OCI-LY3 (cell line): ENCODE measurements at regions not wholly inside any gene's neighbourhood (a gene's known extent, or its start where the extent isn't known, plus 50 kb on each side); places are given as distances from the start of the nearest gene placed in this dataset.

Experiments
- H2AFZ ChIP-seq: fragments of 200-600, 300-600 bp; shearing (Covaris generic); 2 replicates; pipeline ENCODE4 v1.6.0; 2014; ENCODE audit warnings: antibody characterized with exemption, low read depth, low read length
- H3K27ac ChIP-seq: fragments of 200-600, 300-600 bp; sonication (generic); 2 replicates; pipeline ENCODE4 v1.5.1; 2014; ENCODE audit warnings: mild to moderate bottlenecking, low read length, moderate library complexity, mixed read lengths
- H3K27me3 ChIP-seq: fragments of 200-600, 300-600 bp; sonication (generic); 2 replicates; pipeline ENCODE4 v1.6.1; 2014; ENCODE audit warnings: low read depth, low read length, mixed read lengths
- H3K36me3 ChIP-seq: fragments of 200-600, 300-600 bp; sonication (generic); replicated peaks from 2 replicates; pipeline ENCODE3; 2014; ENCODE audit warnings: low read depth, low read length, mixed read lengths
- H3K4me1 ChIP-seq: fragments of 300-600, 200-600 bp; sonication (generic); 2 replicates; pipeline ENCODE4 v1.6.1; 2014; ENCODE audit warnings: low read length, mixed read lengths
- H3K4me2 ChIP-seq: fragments of 200-600, 300-600 bp; sonication (generic); 2 replicates; pipeline ENCODE4 v1.6.1; 2014; ENCODE audit warnings: low read length, mixed read lengths
- H3K4me3 ChIP-seq: fragments of 300-600, 200-600 bp; sonication (generic); 2 replicates; pipeline ENCODE4 v1.5.1; 2014; ENCODE audit warnings: antibody characterized with exemption, mild to moderate bottlenecking, low read length, moderate library complexity
- H3K79me2 ChIP-seq: fragments of 300-600, 200-600 bp; shearing (Covaris generic); 2 replicates; pipeline ENCODE4 v1.6.1; 2014; ENCODE audit warnings: mild to moderate bottlenecking, low read length, mixed read lengths
- H3K9ac ChIP-seq: fragments of 300-600, 200-600 bp; shearing (Covaris generic); 2 replicates; pipeline ENCODE4 v1.6.0; 2014; ENCODE audit warnings: mild to moderate bottlenecking, low read length, moderate library complexity
- H3K9me3 ChIP-seq: fragments of 200-600, 300-600 bp; shearing (Covaris generic); 2 replicates; pipeline ENCODE4 v1.6.1; 2014; ENCODE audit warnings: low read length, mixed read lengths; ENCODE audit not compliant: insufficient read depth
- H4K20me1 ChIP-seq: fragments of 200-600, 300-600 bp; sonication (generic); 2 replicates; pipeline ENCODE4 v1.6.1; 2016; ENCODE audit warnings: low read length, mixed read lengths; ENCODE audit not compliant: insufficient read depth
- EZH2phosphoT487 ChIP-seq: fragments of 200-600 bp; shearing (Covaris generic); IDR thresholded peaks from 2 replicates; pipeline ENCODE4 v1.6.1; 2018; ENCODE audit warnings: antibody characterized with exemption, mixed run types, low read depth
- TF ChIP-seq, protein P1 (sequence below): fragments of 200-600, 300-600 bp; sonication (generic); IDR thresholded peaks from 2 replicates; pipeline ENCODE4 v1.5.1; 2014; ENCODE audit warnings: antibody characterized with exemption, low read length, low read depth

DNA sequence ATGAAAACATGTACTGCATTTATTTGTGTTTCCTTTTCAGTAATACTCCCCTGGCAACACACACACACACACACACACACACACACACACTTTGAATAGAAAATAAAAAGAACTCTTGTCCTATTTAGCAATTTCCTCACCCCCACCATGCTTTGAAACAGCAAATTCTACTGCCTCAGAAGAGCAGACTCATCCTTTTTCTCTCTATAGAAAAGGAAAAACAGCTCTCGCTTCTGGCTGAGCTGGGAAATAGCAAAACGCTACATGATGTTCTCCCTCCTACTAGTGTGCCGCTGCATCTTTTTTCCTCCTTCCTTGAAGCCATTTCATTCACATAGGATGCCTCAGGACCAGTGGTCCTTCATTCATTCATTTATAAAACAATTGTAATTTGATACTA is 453.6 kb downstream of the CSNK1G3 start:
- H3K27ac ChIP-seq, result no peak overlapping the region

DNA sequence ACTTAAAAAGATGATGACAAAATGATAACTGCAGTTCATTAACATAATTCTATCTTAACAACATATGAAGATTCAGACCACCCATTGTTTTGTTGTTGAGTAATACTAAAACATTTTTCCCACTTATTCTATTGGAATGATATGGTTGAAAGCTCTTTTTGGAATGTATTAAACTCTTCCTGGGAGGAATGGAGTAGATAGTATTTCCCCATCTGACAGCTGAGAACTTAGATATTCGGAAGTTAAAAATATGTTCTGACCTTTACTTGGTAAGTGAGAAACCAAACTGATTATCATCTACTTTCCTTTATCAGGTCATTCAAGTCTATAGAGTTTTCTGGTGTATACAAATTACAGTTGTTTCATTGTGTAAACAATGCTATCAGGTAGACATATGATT is 452.9 kb downstream of the CSNK1G3 start:
- no peaks in the 10 kb centered on the region for H3K27me3 ChIP-seq
- no peaks in the 10 kb centered on the region for H3K79me2 ChIP-seq
- H4K20me1 ChIP-seq, result no peaks in the 10 kb centered on the region
- no peaks in the 10 kb centered on the region for H3K4me1 ChIP-seq
- TF ChIP-seq, protein P1, sequence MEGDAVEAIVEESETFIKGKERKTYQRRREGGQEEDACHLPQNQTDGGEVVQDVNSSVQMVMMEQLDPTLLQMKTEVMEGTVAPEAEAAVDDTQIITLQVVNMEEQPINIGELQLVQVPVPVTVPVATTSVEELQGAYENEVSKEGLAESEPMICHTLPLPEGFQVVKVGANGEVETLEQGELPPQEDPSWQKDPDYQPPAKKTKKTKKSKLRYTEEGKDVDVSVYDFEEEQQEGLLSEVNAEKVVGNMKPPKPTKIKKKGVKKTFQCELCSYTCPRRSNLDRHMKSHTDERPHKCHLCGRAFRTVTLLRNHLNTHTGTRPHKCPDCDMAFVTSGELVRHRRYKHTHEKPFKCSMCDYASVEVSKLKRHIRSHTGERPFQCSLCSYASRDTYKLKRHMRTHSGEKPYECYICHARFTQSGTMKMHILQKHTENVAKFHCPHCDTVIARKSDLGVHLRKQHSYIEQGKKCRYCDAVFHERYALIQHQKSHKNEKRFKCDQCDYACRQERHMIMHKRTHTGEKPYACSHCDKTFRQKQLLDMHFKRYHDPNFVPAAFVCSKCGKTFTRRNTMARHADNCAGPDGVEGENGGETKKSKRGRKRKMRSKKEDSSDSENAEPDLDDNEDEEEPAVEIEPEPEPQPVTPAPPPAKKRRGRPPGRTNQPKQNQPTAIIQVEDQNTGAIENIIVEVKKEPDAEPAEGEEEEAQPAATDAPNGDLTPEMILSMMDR, result no peak
- TF ChIP-seq EZH2phosphoT487, result no peak
- no peak overlapping the region for H3K9ac ChIP-seq
- no peaks in the 10 kb centered on the region for H3K9me3 ChIP-seq
- no peak overlapping the region for H2AFZ ChIP-seq
- no peak overlapping the region for H3K27ac ChIP-seq
- no peak overlapping the region for H3K4me3 ChIP-seq
- H3K4me2 ChIP-seq, result no peak overlapping the region
- no peaks in the 10 kb centered on the region for H3K36me3 ChIP-seq

More for the DNA sequence above, 453.6 kb downstream of the CSNK1G3 start:
- H3K4me1 ChIP-seq, result no peaks in the 10 kb centered on the region
- H3K4me2 ChIP-seq, result no peak overlapping the region
- H3K9ac ChIP-seq, result no peak overlapping the region
- H3K9me3 ChIP-seq, result no peaks in the 10 kb centered on the region
- TF ChIP-seq, protein P1, result no peak
- TF ChIP-seq EZH2phosphoT487, result no peak
- no peaks in the 10 kb centered on the region for H3K79me2 ChIP-seq
- H3K4me3 ChIP-seq, result no peak overlapping the region
- no peaks in the 10 kb centered on the region for H3K27me3 ChIP-seq
- H2AFZ ChIP-seq, result no peak overlapping the region
- H4K20me1 ChIP-seq, result no peaks in the 10 kb centered on the region
- H3K36me3 ChIP-seq, result no peaks in the 10 kb centered on the region

DNA sequence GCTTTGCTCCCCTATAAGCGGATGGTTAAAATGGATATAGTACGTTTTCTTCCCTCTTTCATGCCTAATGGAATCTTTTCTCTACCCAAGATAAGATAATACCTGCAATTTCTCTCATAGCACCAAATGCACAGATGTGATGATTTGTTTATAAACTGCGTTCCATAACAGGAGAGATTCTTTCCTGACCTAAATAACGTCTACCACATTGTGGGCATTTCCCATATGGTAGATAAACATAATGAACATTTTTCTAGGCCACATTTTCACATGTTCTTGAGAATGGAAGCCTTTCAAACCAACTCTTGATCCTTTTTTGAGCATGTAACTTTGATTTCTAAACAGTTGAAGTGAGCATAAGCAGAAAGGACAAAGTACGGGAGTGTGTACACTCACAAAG is 448.5 kb downstream of the CSNK1G3 start:
- Histone ChIP-seq H3K27me3 (no peaks in the 10 kb centered on the region), H3K4me1 (no peaks in the 10 kb centered on the region), H4K20me1 (no peaks in the 10 kb centered on the region), H3K4me2 (no peak overlapping the region), H2AFZ (no peak overlapping the region), H3K79me2 (no peaks in the 10 kb centered on the region), H3K27ac (no peak overlapping the region), H3K36me3 (no peaks in the 10 kb centered on the region), H3K9ac (no peak overlapping the region), H3K4me3 (no peak overlapping the region), H3K9me3 (no peaks in the 10 kb centered on the region)
- no peak for TF ChIP-seq EZH2phosphoT487
- TF ChIP-seq, protein P1, result no peak

DNA sequence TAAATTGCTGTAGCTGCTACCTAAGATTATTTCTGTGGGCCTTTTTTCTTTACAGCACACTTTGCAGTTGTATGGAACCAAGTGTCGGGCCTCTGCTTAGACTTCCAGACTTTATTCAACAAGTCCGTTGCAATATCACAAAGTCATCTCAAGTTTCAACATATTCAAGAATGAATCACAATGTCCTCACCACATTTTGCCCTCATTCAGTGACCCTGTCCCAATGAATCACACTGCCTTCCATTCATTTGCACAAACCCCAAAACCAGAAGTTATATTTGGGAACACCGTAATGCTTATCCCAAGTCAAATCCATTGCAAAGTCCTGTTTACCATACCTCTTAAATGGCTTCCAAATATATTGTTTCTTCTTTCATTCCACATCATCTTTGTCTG is 439.6 kb downstream of the CSNK1G3 start:
- Histone ChIP-seq H3K4me2 (no peak overlapping the region), H3K36me3 (no peaks in the 10 kb centered on the region), H4K20me1 (no peaks in the 10 kb centered on the region), H3K4me3 (no peak overlapping the region), H3K9ac (no peak overlapping the region), H3K4me1 (no peaks in the 10 kb centered on the region), H3K27ac (no peak overlapping the region), H2AFZ (no peak overlapping the region), H3K79me2 (no peaks in the 10 kb centered on the region), H3K27me3 (no peaks in the 10 kb centered on the region), H3K9me3 (no peaks in the 10 kb centered on the region)
- TF ChIP-seq, protein P1, result no peak
- TF ChIP-seq EZH2phosphoT487, result no peak
